NCI-H2196 (cell line): ENCODE measurements at regions not wholly inside any gene's neighbourhood (a gene's known extent, or its start where the extent isn't known, plus 50 kb on each side); places are given as distances from the start of the nearest gene placed in this dataset.
"Not testable (repeated sequence)": the region's sequence is repeated elsewhere in the genome, so short reads cannot be mapped to it uniquely, and the experiment has no call there.

Experiments
- DNase-seq: peaks from one replicate; lab custom pipeline; 2025; ENCODE audit not compliant: unreplicated experiment; lab: John Stamatoyannopoulos, UW

GRCh38 chr5:62082370-62082801 is 223.6 kb upstream of the KIF2A start:
- no peak for DNase-seq

GRCh38 chr5:62083247-62083646 is 222.8 kb upstream of the KIF2A start:
- DNase-seq = no peak

GRCh38 chr5:62083661-62084060 is 222.3 kb upstream of the KIF2A start:
- no peak for DNase-seq

GRCh38 chr5:62084391-62084790 is 221.6 kb upstream of the KIF2A start:
- DNase-seq = no peak

GRCh38 chr5:62090953-62091352 is 215.1 kb upstream of the KIF2A start:
- no peak for DNase-seq

- no peak for DNase-seq
Measured at GRCh38 chr5:62093411-62093810, 212.6 kb upstream of the KIF2A start.

GRCh38 chr5:62093976-62094375 is 212.0 kb upstream of the KIF2A start:
- DNase-seq = peak; percentile 30

- DNase-seq = no peak
Measured at GRCh38 chr5:62097361-62097760, 208.6 kb upstream of the KIF2A start.

GRCh38 chr5:62100201-62100600 is 205.8 kb upstream of the KIF2A start:
- DNase-seq = no peak

GRCh38 chr5:62103863-62104262 is 202.1 kb upstream of the KIF2A start:
- not testable (repeated sequence) for DNase-seq

- no peak for DNase-seq
Measured at GRCh38 chr5:62111428-62111827, 194.6 kb upstream of the KIF2A start.

- no peak for DNase-seq
Measured at GRCh38 chr5:62112689-62113228, 193.2 kb upstream of the KIF2A start.

GRCh38 chr5:62115014-62115413 is 191.0 kb upstream of the KIF2A start:
- DNase-seq = no peak

GRCh38 chr5:62124266-62124665 is 181.7 kb upstream of the KIF2A start:
- DNase-seq = no peak

GRCh38 chr5:62126090-62126489 is 179.9 kb upstream of the KIF2A start:
- DNase-seq = no peak

- DNase-seq = no peak
Measured at GRCh38 chr5:62127098-62127736, 178.8 kb upstream of the KIF2A start.

- DNase-seq = no peak
Measured at GRCh38 chr5:62130107-62130506, 175.9 kb upstream of the KIF2A start.

- DNase-seq = no peak
Measured at GRCh38 chr5:62132276-62132675, 173.7 kb upstream of the KIF2A start.

- DNase-seq = no peak
Measured at GRCh38 chr5:62133426-62133825, 172.6 kb upstream of the KIF2A start.

GRCh38 chr5:62134811-62135210 is 171.2 kb upstream of the KIF2A start:
- no peak for DNase-seq

- DNase-seq = no peak
Measured at GRCh38 chr5:62137628-62138027, 168.4 kb upstream of the KIF2A start.

GRCh38 chr5:62138607-62139006 is 167.4 kb upstream of the KIF2A start:
- no peak for DNase-seq

- DNase-seq = no peak
Measured at GRCh38 chr5:62139741-62140140, 166.3 kb upstream of the KIF2A start.
